GM12873 (cell line): ENCODE measurements at regions not wholly inside any gene's neighbourhood (a gene's known extent, or its start where the extent isn't known, plus 50 kb on each side); places are given as distances from the start of the nearest gene placed in this dataset.

Experiments used
- TF ChIP-seq, protein P1 (sequence below): IDR thresholded peaks from 2 replicates; pipeline ENCODE4 v1.5.1; 2012; ENCODE audit warnings: low read depth, mild to moderate bottlenecking, moderate library complexity, low read length, control low read depth; ENCODE audit not compliant: insufficient read depth; ENCODE audit errors: missing control alignments

DNA sequence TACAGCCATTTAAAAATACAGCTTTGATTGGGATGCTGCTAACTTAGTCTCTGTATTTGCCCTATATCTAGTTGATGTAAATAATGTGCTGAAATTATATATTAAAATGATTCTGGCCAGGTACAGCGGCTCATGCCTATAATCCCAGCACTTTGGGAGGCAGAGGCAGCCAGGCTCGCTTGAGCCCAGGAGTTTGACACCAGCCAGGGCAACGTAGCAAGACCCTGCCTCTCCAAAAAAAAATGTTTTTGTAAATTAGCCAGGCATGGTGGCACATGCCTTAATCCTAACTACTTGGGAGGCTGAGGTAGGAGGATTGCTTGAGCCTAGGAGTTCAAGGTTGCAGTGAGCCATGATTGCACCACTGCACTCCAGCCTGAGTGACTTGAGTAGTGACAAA, 143.8 kb upstream of the CELF2 start:
- TF ChIP-seq, protein P1, sequence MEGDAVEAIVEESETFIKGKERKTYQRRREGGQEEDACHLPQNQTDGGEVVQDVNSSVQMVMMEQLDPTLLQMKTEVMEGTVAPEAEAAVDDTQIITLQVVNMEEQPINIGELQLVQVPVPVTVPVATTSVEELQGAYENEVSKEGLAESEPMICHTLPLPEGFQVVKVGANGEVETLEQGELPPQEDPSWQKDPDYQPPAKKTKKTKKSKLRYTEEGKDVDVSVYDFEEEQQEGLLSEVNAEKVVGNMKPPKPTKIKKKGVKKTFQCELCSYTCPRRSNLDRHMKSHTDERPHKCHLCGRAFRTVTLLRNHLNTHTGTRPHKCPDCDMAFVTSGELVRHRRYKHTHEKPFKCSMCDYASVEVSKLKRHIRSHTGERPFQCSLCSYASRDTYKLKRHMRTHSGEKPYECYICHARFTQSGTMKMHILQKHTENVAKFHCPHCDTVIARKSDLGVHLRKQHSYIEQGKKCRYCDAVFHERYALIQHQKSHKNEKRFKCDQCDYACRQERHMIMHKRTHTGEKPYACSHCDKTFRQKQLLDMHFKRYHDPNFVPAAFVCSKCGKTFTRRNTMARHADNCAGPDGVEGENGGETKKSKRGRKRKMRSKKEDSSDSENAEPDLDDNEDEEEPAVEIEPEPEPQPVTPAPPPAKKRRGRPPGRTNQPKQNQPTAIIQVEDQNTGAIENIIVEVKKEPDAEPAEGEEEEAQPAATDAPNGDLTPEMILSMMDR, result no peak

DNA sequence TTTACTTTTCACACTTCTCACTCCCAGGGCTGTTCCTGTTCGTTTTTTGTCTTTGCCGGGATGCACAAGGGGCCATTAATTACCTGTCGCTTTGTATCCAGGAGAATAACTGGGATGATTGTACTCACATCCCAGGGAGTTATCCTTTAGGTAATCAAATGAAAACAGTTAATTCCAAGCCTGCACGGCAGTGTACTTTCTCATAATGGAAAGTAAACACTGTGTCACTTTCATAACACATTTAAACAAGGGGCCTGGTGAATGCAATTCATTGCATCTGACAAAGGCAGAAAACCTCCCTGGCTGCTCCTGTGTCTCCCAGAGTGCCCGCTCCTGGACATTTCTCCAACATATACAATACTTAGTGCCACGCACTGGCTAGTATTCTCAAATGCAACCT, 138.7 kb upstream of the CELF2 start:
- TF ChIP-seq, protein P1, result no peak

DNA sequence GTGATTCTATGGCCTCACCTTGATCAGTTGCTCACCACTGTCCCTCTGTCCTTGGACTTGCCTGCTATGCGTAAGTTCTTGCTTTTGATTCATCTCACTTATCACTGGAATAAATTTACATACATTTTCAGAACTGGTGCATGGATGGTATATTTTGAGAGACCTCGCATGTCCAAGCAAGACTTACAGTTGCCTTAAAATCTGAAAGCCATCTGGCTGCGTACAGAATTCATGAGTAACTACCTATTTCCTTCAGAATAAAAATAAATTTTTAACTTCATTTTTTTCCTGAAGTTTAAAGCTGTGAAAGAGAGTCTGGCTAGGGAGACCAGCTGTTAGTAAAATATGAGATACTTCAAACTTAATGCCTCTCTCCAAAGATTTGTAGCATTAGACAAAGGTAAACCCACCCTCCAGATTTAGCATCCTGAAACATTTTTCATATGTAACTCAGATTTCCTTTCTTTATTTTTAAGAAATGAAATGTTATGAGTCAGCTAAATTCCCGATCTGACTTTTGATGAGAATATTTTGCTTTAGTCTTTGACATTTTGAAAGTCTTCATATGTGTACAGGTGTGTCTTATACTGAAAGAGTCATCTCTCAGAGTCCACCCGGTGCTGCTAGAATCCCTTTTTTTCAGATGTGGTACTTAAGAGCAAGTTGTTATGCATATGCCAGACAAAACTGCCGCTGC, 136.4 kb upstream of the CELF2 start:
- TF ChIP-seq, protein P1, result no peak

DNA sequence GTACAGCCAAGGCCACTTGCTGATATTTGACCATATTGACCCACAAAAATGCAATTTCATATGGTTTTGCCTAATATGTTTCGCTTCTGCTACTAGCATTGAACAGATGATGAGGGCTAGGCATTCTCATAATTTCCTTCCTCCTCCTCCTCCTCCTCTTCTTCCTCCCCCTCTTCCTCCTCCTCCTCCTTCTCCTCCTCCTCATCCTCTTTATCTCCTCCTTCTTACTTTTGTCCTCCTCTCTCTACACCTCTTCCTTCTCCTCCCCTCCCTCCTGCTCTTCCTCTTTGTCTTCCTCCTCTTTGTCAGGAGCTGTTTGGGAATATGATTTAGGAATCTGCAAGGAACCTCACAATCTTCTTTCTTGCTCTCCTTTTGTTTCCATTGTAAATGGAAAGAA, 133.9 kb upstream of the CELF2 start:
- TF ChIP-seq, protein P1, result no peak

DNA sequence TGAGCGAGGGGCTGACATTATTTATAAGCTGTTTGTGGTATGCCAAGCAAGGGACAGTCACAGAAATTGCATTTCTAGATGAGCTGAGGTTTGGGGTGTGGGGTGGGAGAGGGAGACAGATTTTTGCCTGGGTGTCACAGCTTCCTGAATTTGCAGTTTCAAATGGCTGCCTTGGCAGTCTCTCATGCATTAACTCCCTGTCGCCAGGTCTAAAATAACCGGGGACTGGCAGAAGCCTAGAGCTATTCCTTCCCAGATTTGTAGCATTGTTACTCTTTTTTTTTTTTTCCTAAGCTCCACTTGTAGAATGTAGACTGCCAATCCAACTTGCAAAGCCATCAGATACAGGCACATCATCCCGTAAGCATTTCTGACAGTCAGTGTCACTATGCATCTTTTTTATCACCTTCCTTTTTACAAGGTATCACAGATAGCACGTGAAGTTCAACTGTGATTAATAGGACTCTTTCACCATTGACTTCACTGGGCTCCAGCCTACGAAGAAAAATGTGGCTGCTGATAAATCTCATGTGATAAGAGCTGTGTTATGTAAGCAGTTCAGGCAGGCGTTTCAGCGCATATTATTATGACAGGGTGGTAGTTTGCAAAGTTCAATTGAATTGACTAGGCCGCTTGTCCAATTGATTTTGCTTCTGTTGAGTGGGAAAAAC, 130.7 kb upstream of the CELF2 start:
- TF ChIP-seq, protein P1, result no peak

DNA sequence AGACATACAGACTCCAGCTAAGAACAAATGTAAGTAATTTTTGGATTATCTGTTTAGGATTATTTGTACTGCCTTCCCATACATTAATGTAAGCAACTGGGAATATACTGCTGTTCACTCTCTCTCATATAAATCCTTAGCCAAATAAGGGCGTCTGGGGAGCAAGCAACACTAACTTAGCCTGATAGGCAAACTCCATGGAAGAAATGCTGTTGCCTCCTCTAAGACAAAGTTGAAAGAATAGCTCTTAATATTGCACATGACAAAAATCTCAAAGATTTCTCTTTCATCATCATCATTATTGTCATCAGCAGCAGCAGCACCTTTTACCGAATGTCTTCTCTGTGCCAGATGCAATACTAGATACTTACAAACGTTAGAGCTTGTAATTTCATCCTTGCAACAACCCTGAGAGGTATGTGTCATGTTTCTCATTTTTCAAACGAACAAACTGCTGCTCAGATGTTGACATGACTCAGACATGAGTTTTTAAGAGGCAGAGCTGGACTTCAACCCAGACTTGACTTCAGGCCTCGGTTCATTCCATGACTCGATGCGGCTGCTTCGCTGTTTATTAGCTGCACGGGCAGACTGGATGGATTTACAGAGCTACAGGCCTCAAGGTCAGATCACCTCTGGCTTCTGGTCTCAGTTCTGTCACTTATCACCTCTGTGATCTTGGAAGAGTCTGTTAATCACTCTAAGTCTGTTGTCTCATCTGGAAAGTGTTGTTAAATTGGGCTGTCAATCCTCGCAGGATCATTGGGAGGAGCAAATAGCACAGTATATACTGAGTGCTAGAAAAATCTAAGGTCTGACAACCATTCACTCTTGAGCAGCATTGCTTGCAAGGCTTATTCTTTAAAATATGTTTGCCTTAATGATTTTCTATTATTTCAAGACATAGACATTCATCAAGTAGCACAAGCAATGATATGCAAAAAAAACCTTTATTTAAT, 126.3 kb upstream of the CELF2 start:
- TF ChIP-seq, protein P1, result no peak

DNA sequence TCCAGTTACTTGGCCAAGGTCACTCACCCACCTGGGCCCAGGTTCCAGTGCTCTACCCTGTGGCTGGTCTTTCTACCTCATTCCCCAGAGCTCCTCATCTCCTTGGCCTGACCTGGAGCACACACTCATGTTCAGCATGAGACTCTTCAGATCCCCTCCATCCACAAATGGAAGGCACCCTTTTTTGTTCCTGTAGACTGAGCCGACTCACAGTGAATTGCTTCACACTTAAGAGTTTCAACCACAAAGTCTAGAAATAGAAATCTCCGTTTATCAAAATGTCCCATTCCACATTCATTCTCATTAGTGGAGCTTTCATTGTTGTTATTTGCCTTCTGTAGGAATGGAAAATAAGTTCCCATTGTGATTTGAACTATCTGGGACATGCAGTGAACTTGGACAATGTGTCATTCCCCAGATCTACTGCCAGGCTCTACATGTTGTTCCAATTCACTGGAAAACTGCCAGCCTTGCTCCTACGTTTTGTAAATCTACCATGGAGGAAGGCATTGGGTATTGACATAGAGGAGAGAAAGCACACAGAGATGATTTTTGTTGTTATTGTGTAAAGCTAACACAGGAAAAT, 125.3 kb upstream of the CELF2 start:
- TF ChIP-seq, protein P1, result no peak
